SU-DHL-6 (cell line): ENCODE measurements at regions not wholly inside any gene's neighbourhood (a gene's known extent, or its start where the extent isn't known, plus 50 kb on each side); places are given as distances from the start of the nearest gene placed in this dataset.

Experiments used
- H2AFZ ChIP-seq: fragments of 200-600 bp; sonication (generic); 2 replicates; pipeline ENCODE4 v1.6.1; 2014; ENCODE audit warnings: low read depth, mild to moderate bottlenecking, moderate library complexity, mixed read lengths, antibody characterized with exemption, low read length; ENCODE audit not compliant: severe bottlenecking
- H3F3A ChIP-seq: fragments of 200-600 bp; shearing (Covaris generic); 2 replicates; pipeline ENCODE4 v1.6.0; 2016; ENCODE audit warnings: antibody characterized with exemption, mild to moderate bottlenecking; ENCODE audit not compliant: insufficient read depth
- H3K27ac ChIP-seq: fragments of 200-600 bp; sonication (generic); 2 replicates; pipeline ENCODE4 v1.5.1; 2016; ENCODE audit warnings: low read depth, mild to moderate bottlenecking, low read length, moderate library complexity, mixed read lengths
- H3K27me3 ChIP-seq: fragments of 200-600 bp; sonication (generic), shearing (Covaris generic); 2 replicates; pipeline ENCODE4 v1.6.0; 2014; ENCODE audit warnings: mild to moderate bottlenecking, low read length
- H3K36me3 ChIP-seq: fragments of 200-600 bp; sonication (generic); 2 replicates; pipeline ENCODE4 v1.6.1; 2014; ENCODE audit warnings: mild to moderate bottlenecking, low read length, mixed read lengths
- H3K4me2 ChIP-seq: fragments of 300-600, 200-600 bp; shearing (Covaris generic), sonication (generic); 2 replicates; pipeline ENCODE4 v1.6.0; 2014; ENCODE audit warnings: low read length, low read depth, mild to moderate bottlenecking; ENCODE audit not compliant: poor library complexity, severe bottlenecking
- H3K4me3 ChIP-seq: fragments of 200-600 bp; sonication (generic); 2 replicates; pipeline ENCODE4 v1.5.1; 2014; ENCODE audit warnings: antibody characterized with exemption, low read length, mild to moderate bottlenecking, mixed read lengths; ENCODE audit not compliant: insufficient read depth, poor library complexity, severe bottlenecking
- H3K79me2 ChIP-seq: fragments of 200-600 bp; sonication (generic); 2 replicates; pipeline ENCODE4 v1.6.1; 2014; ENCODE audit warnings: mild to moderate bottlenecking, low read length, moderate library complexity; ENCODE audit not compliant: insufficient read depth
- H3K9ac ChIP-seq: fragments of 200-600 bp; sonication (generic); 2 replicates; pipeline ENCODE4 v1.7.0; 2014; ENCODE audit warnings: mild to moderate bottlenecking, low read length
- H3K9me2 ChIP-seq: fragments of 200-600 bp; sonication (generic); replicated peaks from 2 replicates; pipeline ENCODE4 v1.6.1; 2014; ENCODE audit warnings: low read length; ENCODE audit not compliant: insufficient read depth
- H3K9me3 ChIP-seq: fragments of 200-600 bp; sonication (generic); 2 replicates; pipeline ENCODE4 v1.6.1; 2014; ENCODE audit warnings: low read length, mixed read lengths; ENCODE audit not compliant: insufficient read depth
- H4K20me1 ChIP-seq: fragments of 200-600 bp; sonication (generic); 2 replicates; pipeline ENCODE4 v1.6.1; 2014; ENCODE audit warnings: low read depth, mild to moderate bottlenecking, antibody characterized with exemption, low read length, moderate library complexity, mixed read lengths
- CTCF ChIP-seq: fragments of 200-600 bp; sonication (generic); IDR thresholded peaks from one replicate; pipeline ENCODE4 v1.5.1; 2017; ENCODE audit warnings: antibody characterized with exemption, mild to moderate bottlenecking, low read length, moderate library complexity; ENCODE audit not compliant: insufficient read depth, poor library complexity, severe bottlenecking
- EZH2phosphoT487 ChIP-seq: fragments of 200-600 bp; sonication (generic), shearing (Covaris generic); conservative IDR thresholded peaks from 2 replicates; pipeline ENCODE4 v1.6.1; 2018; ENCODE audit warnings: mild to moderate bottlenecking, antibody characterized with exemption, low read length, moderate library complexity, mixed read lengths

DNA sequence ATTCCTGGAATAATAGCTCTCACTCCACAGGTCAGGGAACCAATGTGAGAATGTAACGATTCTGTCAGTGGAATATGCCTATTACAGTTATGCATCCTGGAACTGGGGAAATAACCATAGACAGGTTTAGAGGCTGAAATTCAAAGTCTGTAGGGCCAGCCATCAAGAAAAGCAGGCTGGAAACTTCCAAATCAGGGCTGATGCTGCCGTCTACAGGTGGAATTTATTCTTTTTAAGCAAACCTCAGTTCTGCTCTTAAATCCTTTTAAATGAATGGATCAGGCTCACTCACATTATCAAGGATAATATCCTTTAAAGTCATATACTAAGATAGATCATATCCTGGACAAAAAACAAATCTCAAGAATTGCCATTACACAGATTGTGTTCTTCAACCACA is 699.8 kb downstream of the NR2F2 start:
- no peak overlapping the region for H2AFZ ChIP-seq
- no peak overlapping the region for H3K4me3 ChIP-seq
- H3K27me3 ChIP-seq, result no peaks in the 10 kb centered on the region
- no peaks in the 10 kb centered on the region for H3K9me3 ChIP-seq
- H3K36me3 ChIP-seq, result no peaks in the 10 kb centered on the region
- H4K20me1 ChIP-seq, result no peaks in the 10 kb centered on the region
- no peak overlapping the region for H3K27ac ChIP-seq
- H3K9ac ChIP-seq, result no peak overlapping the region
- H3F3A ChIP-seq, result no peaks in the 10 kb centered on the region
- H3K4me2 ChIP-seq, result no peak overlapping the region
- no peaks in the 10 kb centered on the region for H3K79me2 ChIP-seq
- no peak for TF ChIP-seq EZH2phosphoT487
- no peak for TF ChIP-seq CTCF
- H3K9me2 ChIP-seq, result no peaks in the 10 kb centered on the region

DNA sequence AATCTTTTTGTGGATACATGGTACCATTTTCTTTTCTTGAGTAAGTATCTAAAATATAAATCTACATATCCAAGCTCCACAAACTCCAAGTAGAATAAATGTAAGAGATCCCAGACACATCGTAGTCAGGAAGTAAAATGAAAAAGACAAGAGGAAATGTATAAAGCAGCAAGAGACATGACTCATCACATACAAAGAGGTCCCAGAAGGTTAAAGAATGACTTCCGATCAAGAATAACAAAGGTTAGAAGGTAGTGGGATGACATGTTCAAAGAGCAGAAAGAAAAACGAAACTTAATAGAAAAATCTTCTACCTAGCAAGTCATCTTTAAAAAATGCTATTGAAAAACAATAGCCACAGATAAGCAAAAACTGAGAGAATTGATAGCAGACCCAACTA is 705.8 kb downstream of the NR2F2 start:
- Histone ChIP-seq H3K27me3 (no peaks in the 10 kb centered on the region), H3K9me2 (no peaks in the 10 kb centered on the region), H3F3A (no peaks in the 10 kb centered on the region), H3K79me2 (no peaks in the 10 kb centered on the region), H3K4me3 (no peak overlapping the region), H3K27ac (no peak overlapping the region), H2AFZ (no peak overlapping the region), H3K4me2 (no peak overlapping the region), H3K9me3 (no peaks in the 10 kb centered on the region), H3K36me3 (no peaks in the 10 kb centered on the region), H3K9ac (no peak overlapping the region), H4K20me1 (no peaks in the 10 kb centered on the region)
- TF ChIP-seq EZH2phosphoT487 (no peak), CTCF (no peak)

GRCh38 chr15:97037080-97037479 is 706.6 kb downstream of the NR2F2 start:
- Histone ChIP-seq H3K36me3 (no peaks in the 10 kb centered on the region), H4K20me1 (no peaks in the 10 kb centered on the region), H3K27ac (no peak overlapping the region), H3F3A (no peaks in the 10 kb centered on the region), H3K27me3 (no peaks in the 10 kb centered on the region), H3K9ac (no peak overlapping the region), H2AFZ (no peak overlapping the region), H3K9me2 (no peaks in the 10 kb centered on the region), H3K4me2 (no peak overlapping the region), H3K9me3 (no peaks in the 10 kb centered on the region), H3K4me3 (no peak overlapping the region), H3K79me2 (no peaks in the 10 kb centered on the region)
- TF ChIP-seq CTCF, result no peak
